Body of pancreas (tissue), 4 donors: ENCODE measurements at regions not wholly inside any gene's neighbourhood (a gene's known extent, or its start where the extent isn't known, plus 50 kb on each side); places are given as distances from the start of the nearest gene placed in this dataset.
A peak's percentile ranks its signal among the peaks of the same experiment; 100 is the strongest.
"Not testable (repeated sequence)": the region's sequence is repeated elsewhere in the genome, so short reads cannot be mapped to it uniquely, and the experiment has no call there.

Experiments used
- ATAC-seq: fragments of 150-250 bp; one replicate; pipeline ENCODE4 v1.9.1; 2016
- DNase-seq, 4 donors: peaks; one replicate each; pipeline ENCODE4 v3.0.0-alpha.2; 2019
- H3K27ac ChIP-seq, 4 donors: fragments of 200-600 bp; sonication (generic); 1 replicate in 3 of 4; 2 replicates in 1 of 4; pipeline versions ENCODE4 v1.5.1 to v1.6.1; 2016 to 2019; ENCODE audit warnings: mild to moderate bottlenecking in 1 of 4, mixed read lengths in 1 of 4, moderate library complexity in 1 of 4
- H3K27me3 ChIP-seq, 2 donors: fragments of 200-600 bp; sonication (generic); one replicate each; pipeline ENCODE4 v1.6.0; 2016; ENCODE audit warnings: mild to moderate bottlenecking in 1 of 2
- H3K36me3 ChIP-seq, 2 donors: fragments of 200-600 bp; sonication (generic); replicated peaks in 1 of 2; 2 replicates each; pipeline ENCODE4 v1.5.1; 2016; ENCODE audit warnings: low read depth in 2 of 2; ENCODE audit not compliant: insufficient read depth in 1 of 2
- H3K4me1 ChIP-seq: fragments of 200-600 bp; sonication (generic); one replicate; pipeline ENCODE4 v1.6.0; 2016
- H3K4me3 ChIP-seq, 2 donors: fragments of 200-600 bp; sonication (generic); 1 replicate in 1 of 2; 2 replicates in 1 of 2; pipeline ENCODE4 v1.5.1; 2016 to 2019
- H3K9me3 ChIP-seq, 3 donors: fragments of 200-600 bp; sonication (generic); 1 replicate in 2 of 3; 2 replicates in 1 of 3; pipeline ENCODE4 v1.5.1; 2016
- POLR2A ChIP-seq, 3 donors: fragments of 450-650 bp; IDR thresholded peaks; one replicate each; pipeline ENCODE4 v1.6.1; 2016; ENCODE audit warnings: antibody characterized with exemption in 3 of 3, mild to moderate bottlenecking in 2 of 3
- WGBS, 2 donors: methylation state at CpG; one replicate each; pipeline ENCODE4 v1.1.5; 2017; 5-methylcytosine and 5-hydroxymethylcytosine counted together
- intact Hi-C: fragments of 100-400 bp; cut with DNase I; formaldehyde crosslinking; loops from one replicate; pipeline ENCODE4 v1.15.1; 2023
- TF ChIP-seq, protein P1 (sequence below), 7 experiments: fragments of 450-650 bp in 4 of 7; fragments of 200-600 bp in 3 of 7; sonication (generic) in 3 of 7; IDR thresholded peaks; one replicate each; pipeline ENCODE4 v1.5.1; 2016 to 2019; ENCODE audit warnings: antibody characterized with exemption in 7 of 7

DNA sequence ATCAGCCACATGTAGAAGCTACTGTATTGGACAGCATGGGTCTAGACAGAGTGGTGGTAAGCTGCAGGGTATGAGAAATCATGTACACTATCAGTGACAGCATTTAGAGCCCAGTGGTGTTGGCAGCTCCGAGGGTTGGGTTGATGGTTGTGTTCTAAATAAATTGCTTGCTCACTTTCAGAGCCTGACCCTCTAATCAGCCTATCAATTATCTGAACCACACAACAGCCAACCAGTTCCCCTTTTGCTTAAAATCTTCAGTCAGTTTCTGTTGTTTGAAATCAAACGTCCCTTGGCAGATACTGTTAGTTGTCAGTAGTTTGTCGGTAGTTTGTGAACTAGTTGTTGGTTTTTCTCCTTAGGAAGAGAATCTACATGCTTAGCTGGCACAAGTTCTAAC lies 99.8 kb upstream of the RAI2 start:
- intact Hi-C loops, result no loop called here
- Histone ChIP-seq H3K4me1 (no peaks in the 10 kb centered on the region), H3K4me3 (no peak overlapping the region), H3K9me3 (no peaks in the 10 kb centered on the region), H3K27me3 (no peaks in the 10 kb centered on the region), H3K36me3 (no peaks in the 10 kb centered on the region), H3K27ac (no peak overlapping the region)
- DNase-seq (no peak), ATAC-seq (no peak)
- WGBS, 2 donors, result 31 to 61% methylated on average over 3 of the region's 3 CpGs
- no peak for TF ChIP-seq POLR2A (IDR thresholded peaks at IDR 0.05)
- TF ChIP-seq, protein P1, sequence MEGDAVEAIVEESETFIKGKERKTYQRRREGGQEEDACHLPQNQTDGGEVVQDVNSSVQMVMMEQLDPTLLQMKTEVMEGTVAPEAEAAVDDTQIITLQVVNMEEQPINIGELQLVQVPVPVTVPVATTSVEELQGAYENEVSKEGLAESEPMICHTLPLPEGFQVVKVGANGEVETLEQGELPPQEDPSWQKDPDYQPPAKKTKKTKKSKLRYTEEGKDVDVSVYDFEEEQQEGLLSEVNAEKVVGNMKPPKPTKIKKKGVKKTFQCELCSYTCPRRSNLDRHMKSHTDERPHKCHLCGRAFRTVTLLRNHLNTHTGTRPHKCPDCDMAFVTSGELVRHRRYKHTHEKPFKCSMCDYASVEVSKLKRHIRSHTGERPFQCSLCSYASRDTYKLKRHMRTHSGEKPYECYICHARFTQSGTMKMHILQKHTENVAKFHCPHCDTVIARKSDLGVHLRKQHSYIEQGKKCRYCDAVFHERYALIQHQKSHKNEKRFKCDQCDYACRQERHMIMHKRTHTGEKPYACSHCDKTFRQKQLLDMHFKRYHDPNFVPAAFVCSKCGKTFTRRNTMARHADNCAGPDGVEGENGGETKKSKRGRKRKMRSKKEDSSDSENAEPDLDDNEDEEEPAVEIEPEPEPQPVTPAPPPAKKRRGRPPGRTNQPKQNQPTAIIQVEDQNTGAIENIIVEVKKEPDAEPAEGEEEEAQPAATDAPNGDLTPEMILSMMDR (IDR thresholded peaks at IDR 0.05), result no peak

DNA sequence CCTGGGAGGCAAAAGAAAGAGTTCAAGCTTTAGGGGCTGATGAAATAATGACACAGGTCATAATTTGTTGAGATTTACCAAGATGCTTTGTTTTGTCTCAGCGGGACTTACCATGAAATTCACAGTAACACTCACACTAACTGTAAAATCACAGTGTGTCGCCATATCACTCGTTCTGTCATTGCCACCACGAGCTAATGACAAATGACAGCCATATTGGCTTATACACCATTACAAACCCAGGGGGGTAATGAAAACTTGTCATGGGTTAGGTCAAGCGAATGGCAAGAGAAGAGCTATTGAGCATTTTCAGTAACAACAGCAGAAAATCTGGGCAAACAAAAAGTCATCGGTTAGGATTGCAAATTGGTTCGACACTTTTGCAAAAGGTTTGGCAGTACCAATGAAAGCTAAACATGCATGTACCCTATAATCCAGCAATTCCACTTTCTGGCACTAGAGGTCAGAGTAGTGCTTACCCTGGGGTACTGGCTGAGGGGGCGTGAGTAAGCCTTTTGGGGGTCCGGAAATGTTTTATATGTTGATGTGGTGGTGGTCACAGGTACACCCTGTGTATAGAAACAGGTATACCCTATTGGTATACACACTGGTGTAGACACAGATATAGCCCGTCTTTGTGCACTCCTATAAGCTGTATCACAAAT lies 83.9 kb upstream of the RAI2 start:
- Histone ChIP-seq H3K4me3 (no peak overlapping the region), H3K27me3 (no peaks in the 10 kb centered on the region), H3K27ac (no peak overlapping the region), H3K36me3 (no peaks in the 10 kb centered on the region), H3K4me1 (no peaks in the 10 kb centered on the region), H3K9me3 (no peaks in the 10 kb centered on the region)
- 43% methylated on average over 7 to 8 of the region's 10 CpGs for WGBS, 2 donors
- intact Hi-C loops, result no loop called here
- DNase-seq (no peak), ATAC-seq (no peak)
- TF ChIP-seq, protein P1 (IDR thresholded peaks at IDR 0.05), result peak in 6 of 7 experiments; percentile 15 to 46 (median 26)
- no peak for TF ChIP-seq POLR2A (IDR thresholded peaks at IDR 0.05)

DNA sequence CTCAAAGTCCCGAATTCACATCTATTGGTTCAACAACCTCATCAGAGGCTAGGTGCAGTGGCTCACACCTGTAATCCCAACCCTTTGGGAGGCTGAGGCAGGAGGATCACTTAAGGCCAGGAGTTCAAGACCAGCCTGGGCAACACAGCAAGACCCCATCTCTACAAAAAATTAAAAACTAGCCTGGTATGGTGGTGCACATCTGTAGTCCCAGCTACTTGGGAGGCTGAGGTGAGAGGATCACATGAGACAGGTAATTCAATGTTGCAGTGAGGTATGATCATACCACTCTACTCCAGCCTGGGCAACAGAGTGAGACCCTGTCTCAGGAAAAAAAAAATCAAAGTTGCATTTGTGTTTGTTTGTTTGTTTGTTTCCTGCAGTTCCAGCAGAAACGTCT lies 80.1 kb upstream of the RAI2 start:
- intact Hi-C loops, H3K36me3 ChIP-seq, H3K4me1 ChIP-seq, H3K27ac ChIP-seq, H3K4me3 ChIP-seq, ATAC-seq, H3K27me3 ChIP-seq, H3K9me3 ChIP-seq, DNase-seq: not testable (repeated sequence)
- 65 to 71% methylated on average over 2 of the region's 2 CpGs for WGBS, 2 donors

DNA sequence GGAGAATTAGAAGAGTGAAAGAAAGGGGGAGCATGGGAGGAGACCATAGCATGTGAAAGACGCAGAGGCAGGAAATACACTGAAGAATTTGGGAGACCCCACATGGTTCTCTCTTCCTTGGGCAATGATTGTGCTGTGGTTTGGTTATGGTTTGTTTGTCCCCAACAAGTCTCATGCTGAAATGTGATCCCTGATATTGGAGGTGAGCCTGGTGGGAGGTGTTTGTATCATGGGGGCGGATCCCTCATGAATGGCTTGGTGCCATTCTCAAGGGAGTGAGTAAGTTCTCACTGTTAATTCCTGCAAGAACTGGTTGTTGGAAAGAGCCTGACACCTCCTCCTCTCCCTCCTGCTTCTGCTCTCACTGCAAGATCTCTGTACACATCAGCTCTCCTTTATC lies 78.6 kb upstream of the RAI2 start:
- intact Hi-C loops, result no loop called here
- Histone ChIP-seq H3K36me3 (no peaks in the 10 kb centered on the region), H3K4me1 (no peaks in the 10 kb centered on the region), H3K9me3 (no peaks in the 10 kb centered on the region), H3K4me3 (no peak overlapping the region), H3K27me3 (no peaks in the 10 kb centered on the region), H3K27ac (no peak overlapping the region)
- ATAC-seq, result no peak
- TF ChIP-seq, protein P1 (IDR thresholded peaks at IDR 0.05), result no peak
- TF ChIP-seq POLR2A (IDR thresholded peaks at IDR 0.05), result no peak
- 52 to 65% methylated on average over 2 of the region's 2 CpGs for WGBS, 2 donors
- peak; percentile 10 to 49 (median 28) for DNase-seq

DNA sequence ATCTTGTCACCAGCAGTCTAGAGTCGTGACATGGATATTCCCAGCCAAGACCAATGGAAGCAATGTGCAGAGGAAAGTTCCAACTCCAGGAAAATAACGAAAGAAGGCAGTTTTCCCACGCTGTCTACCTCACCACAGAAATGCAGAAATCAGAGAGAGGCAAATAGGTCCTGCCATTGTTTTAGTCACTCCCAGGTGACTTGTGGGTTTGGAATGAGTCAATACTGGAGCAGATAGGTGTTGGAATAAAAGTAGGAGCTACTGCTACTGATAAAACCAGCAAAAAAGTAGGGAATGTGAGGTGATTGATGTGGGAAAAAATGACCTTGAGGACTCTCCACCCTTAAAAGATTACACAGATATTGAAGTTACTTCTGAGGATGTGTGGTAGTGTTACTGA lies 72.8 kb upstream of the RAI2 start:
- TF ChIP-seq POLR2A (IDR thresholded peaks at IDR 0.05), result no peak
- TF ChIP-seq, protein P1 (IDR thresholded peaks at IDR 0.05), result no peak
- H3K9me3 ChIP-seq, result no peaks in the 10 kb centered on the region
- H3K4me3 ChIP-seq, result no peak overlapping the region
- no peak overlapping the region for H3K27ac ChIP-seq
- intact Hi-C loops, result no loop called here
- H3K4me1 ChIP-seq, result no peaks in the 10 kb centered on the region
- ATAC-seq (no peak), DNase-seq (no peak)
- 30 to 44% methylated on average over 3 of the region's 3 CpGs for WGBS, 2 donors
- no peaks in the 10 kb centered on the region for H3K27me3 ChIP-seq
- H3K36me3 ChIP-seq, result no peaks in the 10 kb centered on the region
